Peyer's patch (tissue), 4 donors: ENCODE measurements at regions not wholly inside any gene's neighbourhood (a gene's known extent, or its start where the extent isn't known, plus 50 kb on each side); places are given as distances from the start of the nearest gene placed in this dataset.

Source experiments
- CTCF ChIP-seq, 6 experiments: fragments of 450-650 bp in 4 of 6; fragments of 200-600 bp in 2 of 6; sonication (generic) in 1 of 6; IDR thresholded peaks; one replicate each; pipeline ENCODE4 v1.5.1; 2017 to 2019; ENCODE audit warnings: antibody characterized with exemption in 6 of 6, mild to moderate bottlenecking in 3 of 6, moderate library complexity in 1 of 6
- POLR2A ChIP-seq, 2 donors: fragments of 450-650 bp; IDR thresholded peaks; one replicate each; pipeline ENCODE4 v1.5.1; 2017; ENCODE audit warnings: antibody characterized with exemption in 2 of 2, mild to moderate bottlenecking in 2 of 2, moderate library complexity in 2 of 2

GRCh38 chr2:102091908-102092307, 50.6 kb upstream of the IL1R1 start:
- no peak for TF ChIP-seq CTCF (IDR thresholded peaks at IDR 0.05)
- TF ChIP-seq POLR2A (IDR thresholded peaks at IDR 0.05): no peak
